ENCODE measurements at regions not wholly inside any gene's neighbourhood (a gene's known extent, or its start where the extent isn't known, plus 50 kb on each side); places are given as distances from the start of the nearest gene placed in this dataset.
A peak's percentile ranks its signal among the peaks of the same experiment; 100 is the strongest.
"Not testable (repeated sequence)": the region's sequence is repeated elsewhere in the genome, so short reads cannot be mapped to it uniquely, and the experiment has no call there.

DNA sequence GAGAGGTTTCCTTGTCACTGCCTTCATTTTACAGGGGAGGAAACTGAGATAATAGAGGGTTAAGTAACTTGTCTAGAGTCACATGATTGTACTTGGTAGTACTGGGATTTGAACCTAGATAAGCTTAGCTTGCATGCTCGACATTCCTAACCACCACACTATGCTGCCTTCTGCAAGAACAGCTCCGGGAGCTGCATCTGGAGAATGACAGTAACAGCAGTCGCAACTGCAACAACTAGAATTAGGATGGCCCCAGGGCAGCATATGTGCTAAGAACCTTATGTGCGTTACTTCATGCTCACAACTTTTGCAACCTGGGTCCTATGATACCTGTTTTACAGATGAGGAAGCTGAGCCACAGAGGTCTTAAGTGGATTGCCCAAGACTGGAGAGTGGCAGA is 89.5 kb upstream of the LCORL start:
- no peaks in the 10 kb centered on the region for H3K36me3 ChIP-seq (ENCODE audit: control insufficient read depth in 2 of 3, insufficient read depth in 3 of 3, low read length in 3 of 3)
- no peak overlapping the region for H3K9ac ChIP-seq (ENCODE audit: low read length in 3 of 3)
- intact Hi-C loops (cut with DNase I): no loop called here
- FAIRE-seq (no peak), DNase-seq (no peak)
- no peaks in the 10 kb centered on the region for H3K27me3 ChIP-seq (ENCODE audit: control insufficient read depth, insufficient read depth, low read length)
- no peaks in the 10 kb centered on the region for H3K9me3 ChIP-seq (ENCODE audit: control insufficient read depth in 2 of 3, insufficient read depth in 1 of 3, low read length in 3 of 3)
- no peak overlapping the region for H3K4me3 ChIP-seq (ENCODE audit: low read length in 3 of 3)
- no peak overlapping the region for H3K27ac ChIP-seq (ENCODE audit: low read depth in 2 of 2, low read length in 2 of 2)
- TF ChIP-seq, protein P1, sequence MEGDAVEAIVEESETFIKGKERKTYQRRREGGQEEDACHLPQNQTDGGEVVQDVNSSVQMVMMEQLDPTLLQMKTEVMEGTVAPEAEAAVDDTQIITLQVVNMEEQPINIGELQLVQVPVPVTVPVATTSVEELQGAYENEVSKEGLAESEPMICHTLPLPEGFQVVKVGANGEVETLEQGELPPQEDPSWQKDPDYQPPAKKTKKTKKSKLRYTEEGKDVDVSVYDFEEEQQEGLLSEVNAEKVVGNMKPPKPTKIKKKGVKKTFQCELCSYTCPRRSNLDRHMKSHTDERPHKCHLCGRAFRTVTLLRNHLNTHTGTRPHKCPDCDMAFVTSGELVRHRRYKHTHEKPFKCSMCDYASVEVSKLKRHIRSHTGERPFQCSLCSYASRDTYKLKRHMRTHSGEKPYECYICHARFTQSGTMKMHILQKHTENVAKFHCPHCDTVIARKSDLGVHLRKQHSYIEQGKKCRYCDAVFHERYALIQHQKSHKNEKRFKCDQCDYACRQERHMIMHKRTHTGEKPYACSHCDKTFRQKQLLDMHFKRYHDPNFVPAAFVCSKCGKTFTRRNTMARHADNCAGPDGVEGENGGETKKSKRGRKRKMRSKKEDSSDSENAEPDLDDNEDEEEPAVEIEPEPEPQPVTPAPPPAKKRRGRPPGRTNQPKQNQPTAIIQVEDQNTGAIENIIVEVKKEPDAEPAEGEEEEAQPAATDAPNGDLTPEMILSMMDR (IDR thresholded peaks at IDR 0.05; ENCODE audit: borderline replicate concordance, extremely low read depth, insufficient read depth): no peak
- H3K4me1 ChIP-seq (ENCODE audit: control insufficient read depth in 2 of 3, insufficient read depth in 2 of 3, low read depth in 1 of 3, low read length in 3 of 3): no peaks in the 10 kb centered on the region

DNA sequence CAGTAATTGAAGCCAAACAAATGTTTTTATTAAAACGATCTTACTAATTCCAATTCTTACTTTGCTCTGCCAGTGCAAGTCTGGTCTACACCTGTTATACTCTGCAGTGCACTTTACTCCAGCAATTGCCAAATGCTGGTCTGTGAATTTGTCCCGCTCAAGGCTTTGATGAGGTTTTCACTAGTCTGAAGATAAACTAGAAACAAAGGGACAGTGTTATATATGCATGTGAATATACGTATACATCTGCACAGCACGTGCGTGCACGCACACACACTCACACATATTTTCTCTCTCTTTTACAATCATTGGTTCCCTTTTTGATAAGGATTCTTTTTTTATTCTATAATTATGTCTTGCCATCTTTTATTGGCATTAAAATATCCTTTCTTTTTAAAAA is 88.5 kb upstream of the LCORL start:
- Histone ChIP-seq H3K4me1 (ENCODE audit: control insufficient read depth in 2 of 3, insufficient read depth in 2 of 3, low read depth in 1 of 3, low read length in 3 of 3) (no peaks in the 10 kb centered on the region), H3K9me3 (ENCODE audit: control insufficient read depth in 2 of 3, insufficient read depth in 1 of 3, low read length in 3 of 3) (no peaks in the 10 kb centered on the region), H3K4me3 (ENCODE audit: low read length in 3 of 3) (no peak overlapping the region), H3K27ac (ENCODE audit: low read depth in 2 of 2, low read length in 2 of 2) (no peak overlapping the region), H3K9ac (ENCODE audit: low read length in 3 of 3) (no peak overlapping the region), H3K27me3 (ENCODE audit: control insufficient read depth, insufficient read depth, low read length) (no peaks in the 10 kb centered on the region), H3K36me3 (ENCODE audit: control insufficient read depth in 2 of 3, insufficient read depth in 3 of 3, low read length in 3 of 3) (no peaks in the 10 kb centered on the region)
- intact Hi-C loops (cut with DNase I): no loop called here
- no peak for DNase-seq
- no peak for FAIRE-seq
- TF ChIP-seq, protein P1 (IDR thresholded peaks at IDR 0.05; ENCODE audit: borderline replicate concordance, extremely low read depth, insufficient read depth): no peak

DNA sequence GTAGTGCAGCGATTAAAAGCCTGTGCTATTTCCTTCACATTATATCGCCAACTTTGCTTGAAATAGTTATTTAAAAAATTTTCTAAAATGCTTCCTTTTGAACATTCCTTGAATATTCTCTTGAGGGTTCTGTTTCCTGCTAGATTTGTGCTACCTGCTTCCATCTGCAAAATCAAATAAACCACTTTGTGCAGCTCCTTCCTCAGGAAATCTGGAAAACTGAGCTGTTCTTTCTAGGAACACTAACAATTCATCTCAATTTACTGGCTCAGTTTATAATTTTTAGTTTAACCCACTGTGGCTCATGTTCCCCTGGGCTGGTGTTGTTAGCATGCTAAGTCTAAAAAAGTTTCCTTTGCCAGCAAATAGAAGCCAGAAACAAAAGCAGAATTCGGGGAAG is 88.1 kb upstream of the LCORL start:
- TF ChIP-seq, protein P1 (IDR thresholded peaks at IDR 0.05; ENCODE audit: borderline replicate concordance, extremely low read depth, insufficient read depth): no peak
- Histone ChIP-seq H3K9me3 (ENCODE audit: control insufficient read depth in 2 of 3, insufficient read depth in 1 of 3, low read length in 3 of 3) (no peaks in the 10 kb centered on the region), H3K27ac (ENCODE audit: low read depth in 2 of 2, low read length in 2 of 2) (no peak overlapping the region), H3K27me3 (ENCODE audit: control insufficient read depth, insufficient read depth, low read length) (no peaks in the 10 kb centered on the region), H3K4me1 (ENCODE audit: control insufficient read depth in 2 of 3, insufficient read depth in 2 of 3, low read depth in 1 of 3, low read length in 3 of 3) (no peaks in the 10 kb centered on the region), H3K36me3 (ENCODE audit: control insufficient read depth in 2 of 3, insufficient read depth in 3 of 3, low read length in 3 of 3) (no peaks in the 10 kb centered on the region), H3K9ac (ENCODE audit: low read length in 3 of 3) (no peak overlapping the region), H3K4me3 (ENCODE audit: low read length in 3 of 3) (no peak overlapping the region)
- DNase-seq (peak in 1 of 5 donors; percentile 18), FAIRE-seq (no peak)
- intact Hi-C loops (cut with DNase I): no loop called here

DNA sequence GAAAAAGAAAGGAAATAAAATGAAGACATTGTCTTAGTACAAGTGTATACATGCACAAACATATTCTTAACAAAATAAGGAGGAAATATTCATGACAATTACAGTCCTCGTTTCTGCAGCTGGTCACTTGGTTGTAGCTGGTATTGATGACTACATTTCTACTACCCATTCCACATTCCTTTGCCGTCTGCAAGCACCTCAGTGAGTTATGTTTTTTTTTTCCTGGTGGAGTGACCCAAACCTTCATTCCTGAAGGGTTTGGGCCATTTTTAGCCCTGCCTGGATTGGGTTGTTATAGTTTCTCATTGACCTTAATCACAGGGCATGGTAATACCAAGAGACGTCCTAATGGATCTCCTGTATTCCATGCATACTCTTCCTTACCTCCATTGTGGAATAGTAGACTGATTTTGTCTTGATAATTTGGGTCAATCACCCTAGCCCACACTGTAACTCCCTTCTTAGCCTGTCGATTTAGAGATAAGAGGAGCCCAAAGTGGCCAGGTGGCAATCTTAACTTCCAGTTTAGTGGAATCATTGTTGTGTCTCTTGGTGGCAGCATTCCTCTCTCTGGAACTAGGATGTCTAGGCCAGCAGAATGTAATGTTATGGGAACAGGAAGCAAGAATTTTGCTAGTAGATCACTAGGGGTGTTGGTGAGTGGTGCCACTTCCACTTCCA is 86.4 kb upstream of the LCORL start:
- H3K27ac ChIP-seq (ENCODE audit: low read depth in 2 of 2, low read length in 2 of 2); H3K36me3 ChIP-seq (ENCODE audit: control insufficient read depth in 2 of 3, insufficient read depth in 3 of 3, low read length in 3 of 3); H3K9ac ChIP-seq (ENCODE audit: low read length in 3 of 3); H3K4me3 ChIP-seq (ENCODE audit: low read length in 3 of 3); DNase-seq; H3K27me3 ChIP-seq (ENCODE audit: control insufficient read depth, insufficient read depth, low read length); FAIRE-seq; H3K4me1 ChIP-seq (ENCODE audit: control insufficient read depth in 2 of 3, insufficient read depth in 2 of 3, low read depth in 1 of 3, low read length in 3 of 3); intact Hi-C loops (cut with DNase I); H3K9me3 ChIP-seq (ENCODE audit: control insufficient read depth in 2 of 3, insufficient read depth in 1 of 3, low read length in 3 of 3): not testable (repeated sequence)

Data from kidney (tissue), 13 donors.